Hindlimb muscle (tissue), 1 donor: ENCODE measurements at regions not wholly inside any gene's neighbourhood (a gene's known extent, or its start where the extent isn't known, plus 50 kb on each side); places are given as distances from the start of the nearest gene placed in this dataset.
"Not testable (repeated sequence)": the region's sequence is repeated elsewhere in the genome, so short reads cannot be mapped to it uniquely, and the experiment has no call there.

Experiments used
- DNase-seq: peaks from one replicate; pipeline ENCODE4 v3.0.0-alpha.2; 2013

DNA sequence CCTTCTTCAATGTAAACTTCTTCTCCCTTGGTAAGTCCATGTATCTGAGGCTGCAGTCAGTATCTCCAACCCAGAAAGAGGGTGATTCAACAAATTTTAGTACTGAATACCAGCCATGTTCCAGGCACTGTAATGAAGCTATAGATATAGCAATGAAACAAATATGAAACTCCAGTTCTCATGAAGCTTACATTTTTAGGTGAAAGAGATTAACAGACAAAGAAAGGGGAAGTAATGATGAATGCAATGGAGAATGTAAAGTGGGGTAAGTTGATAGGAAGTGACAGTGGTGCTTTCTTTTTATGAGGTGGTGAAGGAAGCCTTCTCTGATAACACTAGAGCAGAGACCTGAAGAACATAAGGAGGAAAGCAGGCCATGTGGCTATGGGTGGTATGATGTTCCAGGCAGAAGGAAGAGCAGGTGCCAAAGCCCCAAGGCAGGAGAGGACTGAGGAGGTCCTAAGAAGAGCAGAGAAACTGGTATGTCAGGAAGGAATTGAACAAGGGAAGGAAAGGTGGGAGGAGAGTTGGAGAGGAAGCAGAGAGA lies 143.6 kb downstream of the TFAP2B start:
- no peak for DNase-seq

GRCh38 chr6:50963952-50964351 lies 145.3 kb downstream of the TFAP2B start:
- no peak for DNase-seq

GRCh38 chr6:50965495-50965894 lies 146.8 kb downstream of the TFAP2B start:
- DNase-seq: no peak

- DNase-seq: no peak
Measured at GRCh38 chr6:50966532-50966931, 147.9 kb downstream of the TFAP2B start.

DNA sequence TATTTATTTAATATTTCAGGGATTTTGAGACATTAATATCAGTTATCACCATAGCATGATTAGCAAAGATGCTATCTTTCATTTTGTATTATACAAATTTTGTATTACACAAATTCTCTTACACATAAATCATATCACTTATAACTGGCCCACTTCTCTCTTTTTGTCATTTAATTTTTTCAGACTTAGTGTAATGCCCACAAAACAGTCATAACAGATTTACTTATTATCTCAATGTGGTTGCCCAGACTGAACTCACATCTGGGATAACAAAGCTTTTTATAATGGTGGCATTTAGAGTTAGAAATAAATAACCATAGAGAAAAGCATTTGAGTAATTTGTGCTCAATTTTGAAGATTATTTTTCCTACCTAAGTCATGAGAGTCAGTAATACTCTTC lies 148.3 kb downstream of the TFAP2B start:
- DNase-seq: no peak

DNA sequence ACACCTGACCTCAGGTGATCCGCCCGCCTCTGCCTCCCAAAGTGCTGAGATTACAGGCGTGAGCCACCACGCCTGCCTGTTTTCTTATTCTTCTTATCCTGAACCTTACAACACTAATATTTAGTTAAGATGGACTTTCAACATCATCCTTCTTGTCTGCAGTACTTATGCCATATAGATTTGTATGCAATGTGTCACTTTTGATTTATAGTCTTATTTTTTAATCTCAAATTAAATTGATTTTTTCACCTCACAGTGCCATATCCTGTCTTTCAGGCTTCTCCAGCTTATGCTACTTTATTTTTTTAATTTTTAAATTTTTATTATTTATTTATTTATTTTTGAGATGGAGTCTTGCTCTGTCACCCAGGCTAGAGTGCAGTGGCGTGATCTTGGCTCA lies 149.6 kb downstream of the TFAP2B start:
- DNase-seq: not testable (repeated sequence)

GRCh38 chr6:50970908-50971307 lies 152.2 kb downstream of the TFAP2B start:
- no peak for DNase-seq

GRCh38 chr6:50973464-50973863 lies 154.8 kb downstream of the TFAP2B start:
- DNase-seq: no peak

DNA sequence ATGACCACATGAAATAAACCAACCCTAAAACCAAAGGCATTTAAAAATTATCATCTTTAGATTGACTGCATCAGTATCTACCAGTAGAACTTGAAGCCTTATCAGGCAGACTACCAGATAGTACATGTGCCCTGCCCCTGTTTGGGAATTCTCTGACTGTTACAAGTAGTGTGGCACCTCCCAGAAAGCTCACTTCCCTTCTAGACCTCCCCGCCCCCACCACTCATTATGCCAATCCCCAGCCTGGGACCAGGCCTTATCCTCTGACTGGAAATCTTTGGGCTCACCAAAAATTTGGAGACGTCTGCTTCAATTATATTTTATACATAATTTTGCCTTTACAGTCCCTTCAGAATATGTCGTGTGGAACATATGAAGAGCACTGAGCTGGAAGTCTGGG lies 155.6 kb downstream of the TFAP2B start:
- DNase-seq: no peak

- no peak for DNase-seq
Measured at GRCh38 chr6:50975216-50975615, 156.5 kb downstream of the TFAP2B start.

DNA sequence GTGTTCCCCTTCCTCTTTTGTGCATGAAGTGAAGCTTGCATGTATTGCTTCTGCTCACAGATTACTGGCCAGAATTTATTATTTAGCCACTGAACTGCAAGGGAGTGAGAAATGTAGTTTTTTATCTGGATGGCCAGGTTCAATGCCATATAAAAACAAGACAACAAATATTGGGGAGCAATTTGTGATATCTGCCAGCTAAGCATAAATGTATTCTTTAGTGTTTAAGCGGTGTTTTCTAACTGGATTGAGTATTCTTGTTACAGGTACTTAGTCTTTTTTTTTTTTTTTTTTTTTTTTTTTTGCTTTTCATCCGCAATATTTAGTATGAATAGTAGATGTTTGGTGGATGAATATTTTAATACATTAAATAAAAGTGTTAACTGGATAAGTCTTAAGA lies 158.2 kb downstream of the TFAP2B start:
- no peak for DNase-seq

GRCh38 chr6:50977796-50978195 lies 159.1 kb downstream of the TFAP2B start:
- no peak for DNase-seq

DNA sequence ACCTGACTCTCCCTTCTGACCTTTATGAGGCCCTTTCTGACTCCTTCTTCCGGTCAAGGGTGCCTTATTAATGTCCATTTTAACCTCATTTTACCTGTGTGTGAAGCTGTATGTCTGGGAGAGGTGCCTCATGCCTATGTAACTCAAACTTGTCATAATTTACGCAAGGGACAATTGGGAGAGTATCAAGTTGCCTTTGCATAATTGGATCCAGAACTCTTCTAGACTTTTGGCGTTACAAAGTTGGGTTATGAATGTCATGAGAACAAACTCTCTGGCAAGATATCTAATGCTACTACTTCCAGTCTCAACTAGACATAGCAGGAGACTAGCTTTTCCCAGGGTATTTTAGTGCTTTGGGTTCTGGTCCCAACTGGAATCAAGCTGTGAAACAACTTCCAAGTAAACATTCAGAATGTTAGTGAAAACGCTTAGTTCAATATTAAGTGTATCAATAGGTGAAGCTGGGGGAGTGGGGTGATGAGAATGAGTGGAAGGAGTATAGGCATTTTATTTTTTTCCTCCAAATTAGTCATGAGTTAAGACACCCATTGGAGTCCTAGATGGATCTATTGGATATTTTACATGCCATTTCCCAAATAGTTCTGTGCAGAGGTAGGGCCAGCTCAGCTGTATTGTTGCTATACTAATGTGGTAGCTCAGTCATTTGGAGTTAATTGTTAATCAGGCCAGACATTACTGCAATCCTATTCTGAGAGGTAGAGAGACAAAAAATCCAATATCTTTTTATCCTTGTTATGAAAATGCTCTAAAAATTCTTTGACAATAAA lies 159.9 kb downstream of the TFAP2B start:
- no peak for DNase-seq

DNA sequence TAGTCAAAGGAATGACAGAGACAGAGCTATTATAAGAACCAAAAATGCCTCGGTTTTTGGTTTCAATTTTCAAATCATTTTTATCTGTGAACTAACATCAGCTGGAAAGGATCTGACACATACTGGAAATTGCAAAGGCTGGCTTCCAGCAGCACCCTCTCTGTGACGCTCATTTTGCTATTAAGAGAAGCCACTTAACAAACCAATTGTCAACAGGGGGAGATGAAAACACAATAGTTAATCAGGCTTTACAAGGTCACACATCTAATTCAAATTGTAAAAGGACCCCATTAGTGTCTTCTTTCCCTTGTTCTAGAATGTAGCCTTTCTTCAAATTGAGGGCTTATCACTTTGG lies 160.5 kb downstream of the TFAP2B start:
- DNase-seq: no peak

DNA sequence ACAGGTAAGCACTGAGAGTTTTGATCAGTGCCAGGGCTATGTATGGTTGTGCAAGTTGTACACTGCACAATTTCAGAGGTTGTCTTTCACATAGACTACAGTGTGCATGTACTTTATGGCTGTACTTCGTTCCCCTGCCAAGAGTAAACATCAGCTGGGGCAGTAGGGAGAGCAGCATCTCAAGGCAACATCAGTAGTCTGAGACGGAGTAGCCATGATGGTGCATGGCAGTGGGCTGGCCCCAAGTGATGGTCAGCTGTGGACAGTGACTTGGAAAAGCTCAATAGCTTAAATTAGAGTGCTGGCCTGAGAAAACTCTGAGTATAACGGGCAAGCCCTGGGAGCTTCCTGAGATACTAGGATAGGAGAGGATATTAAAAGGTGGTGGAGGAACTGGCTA lies 165.5 kb downstream of the TFAP2B start:
- no peak for DNase-seq

DNA sequence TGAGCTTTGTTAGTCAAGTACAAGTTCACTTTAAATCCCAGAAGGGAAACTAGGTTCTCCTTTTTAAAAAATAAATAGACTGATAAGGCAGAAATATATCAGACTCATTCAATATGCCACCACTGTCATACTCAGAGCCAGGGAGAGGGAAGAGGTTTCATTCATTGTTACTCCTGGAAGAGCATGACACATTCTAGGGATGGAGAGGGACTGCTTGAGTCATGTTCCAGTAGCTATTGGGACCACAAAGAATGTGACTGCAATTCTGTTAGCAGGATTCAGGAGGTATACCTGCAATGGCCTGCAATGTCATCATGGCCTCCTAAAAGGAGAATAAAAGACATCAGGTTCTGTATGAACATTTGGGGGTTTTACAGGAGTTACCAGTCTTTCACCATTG lies 167.6 kb downstream of the TFAP2B start:
- DNase-seq: no peak

GRCh38 chr6:50989123-50989522 lies 170.5 kb downstream of the TFAP2B start:
- no peak for DNase-seq

GRCh38 chr6:50990750-50991446 lies 172.2 kb downstream of the TFAP2B start:
- DNase-seq: no peak

DNA sequence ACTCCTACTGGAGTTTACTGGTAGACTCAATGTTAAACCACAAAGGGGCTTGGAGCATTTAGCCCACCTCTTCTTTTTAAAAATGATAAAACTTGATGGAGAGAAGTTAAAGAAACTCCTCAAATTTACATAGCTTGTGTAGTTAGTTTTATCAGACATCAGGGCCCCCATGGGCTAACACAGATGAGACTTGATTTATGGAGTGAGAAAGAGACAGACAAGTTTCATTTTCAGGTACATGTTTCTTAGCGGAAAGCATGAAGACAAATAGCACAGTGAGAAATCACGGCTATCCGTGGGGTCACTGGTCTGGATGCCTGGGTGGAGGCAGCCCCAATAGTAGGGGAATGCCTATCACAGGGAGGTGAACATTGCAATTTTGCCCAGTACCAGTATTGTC lies 173.6 kb downstream of the TFAP2B start:
- no peak for DNase-seq

DNA sequence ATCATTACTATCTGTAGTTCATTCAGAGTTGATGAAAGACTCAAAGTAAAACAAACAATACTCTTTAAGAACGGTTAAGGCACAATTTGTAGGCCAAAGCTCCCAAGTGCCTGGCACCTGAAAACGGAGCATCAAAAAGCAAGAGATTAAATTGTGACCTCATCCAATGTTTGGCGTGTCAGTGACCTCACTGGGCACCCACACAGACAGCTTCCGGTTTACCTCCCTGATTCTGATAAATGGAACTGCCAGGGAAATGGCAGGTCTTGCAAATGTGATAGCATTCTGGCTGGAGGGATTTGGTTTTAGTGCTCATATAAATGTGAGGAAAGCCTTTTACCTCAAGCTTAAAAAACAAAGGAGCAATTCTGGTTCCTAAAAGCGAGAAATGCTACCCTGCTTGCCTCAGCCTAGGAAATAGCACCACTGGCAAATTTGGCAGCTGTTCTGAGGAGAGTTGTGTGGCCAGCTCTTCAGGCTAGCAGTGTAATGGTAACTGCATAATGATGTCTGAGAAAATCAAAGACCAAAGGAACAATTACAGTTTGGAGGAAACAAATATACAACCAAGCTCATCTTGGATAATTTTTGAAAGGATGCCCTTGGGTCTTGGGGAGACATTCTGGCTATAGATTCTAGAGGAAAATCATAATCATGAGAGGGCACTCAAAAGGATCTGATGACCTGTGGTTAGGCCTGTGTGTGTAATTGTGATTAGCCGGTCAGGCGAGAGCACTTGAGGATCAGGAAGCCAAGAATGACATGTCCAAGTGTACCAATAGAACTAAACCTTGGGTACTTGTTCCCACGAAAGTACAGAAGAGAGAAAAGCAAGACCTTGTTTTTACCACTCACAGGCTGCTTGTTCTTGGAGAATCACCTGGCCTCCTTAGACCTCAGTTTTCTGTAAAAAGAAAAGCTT lies 174.3 kb downstream of the TFAP2B start:
- DNase-seq: no peak

DNA sequence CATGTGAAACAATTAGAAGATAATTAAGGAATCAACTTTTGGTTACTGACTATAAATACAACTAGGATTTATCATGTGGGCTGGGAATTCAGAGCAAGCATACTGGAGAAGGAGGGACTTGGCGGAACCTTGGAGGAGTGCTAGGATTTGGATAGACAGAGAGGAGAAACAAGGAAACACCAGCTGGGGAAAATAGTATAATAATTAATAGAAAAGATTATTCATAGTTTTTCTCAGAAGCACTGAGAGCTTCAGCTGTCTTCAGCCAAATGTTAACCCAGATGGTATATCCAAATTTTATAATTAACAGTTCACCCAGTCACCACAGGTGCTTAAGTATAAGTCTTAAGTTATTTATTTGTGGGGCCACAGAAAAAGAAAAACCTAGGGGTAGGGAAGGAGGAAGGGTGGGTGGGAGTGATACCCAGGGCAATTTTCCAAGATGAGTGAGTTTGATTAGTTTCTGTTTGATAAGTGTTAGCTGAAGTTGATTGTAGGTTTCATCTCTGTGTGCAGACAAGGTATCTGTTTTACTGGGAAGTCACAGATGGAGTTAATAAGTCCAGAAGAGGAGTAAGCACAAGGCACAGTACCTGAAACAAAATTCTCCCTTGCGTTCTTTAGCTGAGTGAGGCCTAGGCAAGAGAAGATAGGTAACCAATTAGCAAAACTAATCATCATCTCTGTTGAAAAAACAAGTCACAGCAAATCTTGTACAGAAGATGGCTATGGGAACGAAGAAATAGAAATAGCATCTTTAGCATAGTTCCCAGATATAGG lies 175.5 kb downstream of the TFAP2B start:
- DNase-seq: no peak

GRCh38 chr6:50995036-50995435 lies 176.4 kb downstream of the TFAP2B start:
- no peak for DNase-seq
